ENCODE measurements at regions not wholly inside any gene's neighbourhood (a gene's known extent, or its start where the extent isn't known, plus 50 kb on each side); places are given as distances from the start of the nearest gene placed in this dataset.

GRCh38 chr1:98315309-98315708 is 346.2 kb upstream of the SNX7 start (continued):
- no peak for TF ChIP-seq ZNF513 (tag by site-specific recombination; IDR thresholded peaks at IDR 0.05)
- no peak for TF ChIP-seq ATF2 (tag by site-specific recombination; IDR thresholded peaks at IDR 0.05; ENCODE audit: low read depth)

GRCh38 chr1:98314601-98315000 is 346.9 kb upstream of the SNX7 start:
- Histone ChIP-seq H3K4me3 (ENCODE audit: low read depth, low read length) (no peak overlapping the region), H3K9me3 (ENCODE audit: control insufficient read depth, insufficient read depth, low read depth, low read length) (no peaks in the 10 kb centered on the region), H3K36me3 (ENCODE audit: control insufficient read depth in 2 of 2, insufficient read depth in 1 of 2, low read length in 2 of 2) (no peaks in the 10 kb centered on the region), H3K27ac (ENCODE audit: extremely low read depth, low read depth, low read length) (no peak overlapping the region), H3K4me1 (ENCODE audit: control insufficient read depth, insufficient read depth, low read length) (no peaks in the 10 kb centered on the region)
- ChIA-PET CTCF (no interaction called here), POLR2A (no interaction called here)
- TF ChIP-seq ZNF311 (tag by site-specific recombination; IDR thresholded peaks at IDR 0.05; ENCODE audit: borderline replicate concordance) = no peak
- TF ChIP-seq ZEB2 (tag by site-specific recombination; IDR thresholded peaks at IDR 0.05) = no peak
- TF ChIP-seq ZBTB7A (tag by site-specific recombination; IDR thresholded peaks at IDR 0.05; ENCODE audit: low read depth) = no peak
- TF ChIP-seq ZFP69B (tag by site-specific recombination; IDR thresholded peaks at IDR 0.05) = no peak
- TF ChIP-seq KLF7 (tag by site-specific recombination; IDR thresholded peaks at IDR 0.05; ENCODE audit: borderline replicate concordance) = no peak
- TF ChIP-seq ZNF24 (tag by site-specific recombination; IDR thresholded peaks at IDR 0.05) = no peak
- TF ChIP-seq ZNF133 (tag by site-specific recombination; IDR thresholded peaks at IDR 0.05) = no peak
- no peak for TF ChIP-seq ZNF530 (tag by site-specific recombination; IDR thresholded peaks at IDR 0.05; ENCODE audit: low read depth)
- TF ChIP-seq ZBTB20 (tag by site-specific recombination; IDR thresholded peaks at IDR 0.05) = no peak
- TF ChIP-seq ZFP37 (tag by site-specific recombination; IDR thresholded peaks at IDR 0.05) = no peak
- TF ChIP-seq ZSCAN23 (tag by site-specific recombination; IDR thresholded peaks at IDR 0.05) = no peak
- no peak for TF ChIP-seq ZNF394 (tag by site-specific recombination; IDR thresholded peaks at IDR 0.05; ENCODE audit: borderline replicate concordance)
- TF ChIP-seq GLIS1 (tag by site-specific recombination; IDR thresholded peaks at IDR 0.05) = no peak
- no peak for TF ChIP-seq ZNF10 (tag by site-specific recombination; IDR thresholded peaks at IDR 0.05)
- no peak for TF ChIP-seq ZNF37A (tag by site-specific recombination; IDR thresholded peaks at IDR 0.05)

- Histone ChIP-seq H3K27ac (ENCODE audit: extremely low read depth, low read depth, low read length) (no peak overlapping the region), H3K4me3 (ENCODE audit: low read depth, low read length) (no peak overlapping the region), H3K4me1 (ENCODE audit: control insufficient read depth, insufficient read depth, low read length) (no peaks in the 10 kb centered on the region), H3K36me3 (ENCODE audit: control insufficient read depth in 2 of 2, insufficient read depth in 1 of 2, low read length in 2 of 2) (no peaks in the 10 kb centered on the region), H3K9me3 (ENCODE audit: control insufficient read depth, insufficient read depth, low read depth, low read length) (no peaks in the 10 kb centered on the region)
- ChIA-PET POLR2A (no interaction called here), CTCF (no interaction called here)
- TF ChIP-seq ZNF623 (tag by site-specific recombination; IDR thresholded peaks at IDR 0.05) = no peak
- no peak for TF ChIP-seq ZNF335 (tag by site-specific recombination; conservative IDR thresholded peaks at IDR 0.05)
- no peak for TF ChIP-seq PRDM4 (tag by site-specific recombination; IDR thresholded peaks at IDR 0.05)
- TF ChIP-seq TSHZ1 (tag by site-specific recombination; IDR thresholded peaks at IDR 0.05; ENCODE audit: borderline replicate concordance) = no peak
- TF ChIP-seq ZSCAN23 (tag by site-specific recombination; IDR thresholded peaks at IDR 0.05) = no peak
- TF ChIP-seq ZNF621 (tag by site-specific recombination; IDR thresholded peaks at IDR 0.05) = no peak
- no peak for TF ChIP-seq ZNF223 (tag by site-specific recombination; IDR thresholded peaks at IDR 0.05)
- TF ChIP-seq HOXC10 (CRISPR knock-in tag; IDR thresholded peaks at IDR 0.05) = no peak
- TF ChIP-seq WT1 (tag by site-specific recombination; IDR thresholded peaks at IDR 0.05) = no peak
- TF ChIP-seq ZNF624 (tag by site-specific recombination; IDR thresholded peaks at IDR 0.05) = no peak
Observed at GRCh38 chr1:98306517-98307089, 354.9 kb upstream of the SNX7 start.
